Fibroblast of peridontal ligament (primary cell): ENCODE measurements at regions not wholly inside any gene's neighbourhood (a gene's known extent, or its start where the extent isn't known, plus 50 kb on each side); places are given as distances from the start of the nearest gene placed in this dataset.

Experiments used
- DNase-seq: peaks from one replicate; pipeline ENCODE4 v3.0.0-alpha.2; 2010; ENCODE audit errors: extremely low read depth

- no peak for DNase-seq
These were observed 82.7 kb downstream of the SCG2 start for GRCh38 chr2:223519471-223519870.

GRCh38 chr2:223522796-223523195, 79.4 kb downstream of the SCG2 start:
- no peak for DNase-seq

- DNase-seq, result peak; percentile 76
These were observed 78.6 kb downstream of the SCG2 start for GRCh38 chr2:223523551-223524001.

- DNase-seq, result no peak
These were observed 78.1 kb downstream of the SCG2 start for GRCh38 chr2:223524066-223524465.

- DNase-seq, result no peak
These were observed 76.1 kb downstream of the SCG2 start for GRCh38 chr2:223526106-223526505.

GRCh38 chr2:223528036-223528435, 74.1 kb downstream of the SCG2 start:
- peak; percentile 84 for DNase-seq

GRCh38 chr2:223529696-223530095, 72.5 kb downstream of the SCG2 start:
- no peak for DNase-seq

GRCh38 chr2:223530811-223531210, 71.3 kb downstream of the SCG2 start:
- DNase-seq, result no peak

- DNase-seq, result peak; percentile 43
These were observed 70.0 kb downstream of the SCG2 start for GRCh38 chr2:223532161-223532560.

GRCh38 chr2:223532712-223533111, 69.4 kb downstream of the SCG2 start:
- no peak for DNase-seq

- DNase-seq, result no peak
These were observed 65.6 kb downstream of the SCG2 start for GRCh38 chr2:223536546-223536945.

GRCh38 chr2:223537115-223537514, 65.0 kb downstream of the SCG2 start:
- DNase-seq, result no peak

GRCh38 chr2:223537651-223538601, 64.2 kb downstream of the SCG2 start:
- no peak for DNase-seq

- DNase-seq, result no peak
These were observed 63.2 kb downstream of the SCG2 start for GRCh38 chr2:223538920-223539440.

GRCh38 chr2:223541546-223541945, 60.6 kb downstream of the SCG2 start:
- DNase-seq, result no peak

- DNase-seq, result no peak
These were observed 59.7 kb downstream of the SCG2 start for GRCh38 chr2:223542501-223542900.

- no peak for DNase-seq
These were observed 56.8 kb downstream of the SCG2 start for GRCh38 chr2:223545406-223545805.

GRCh38 chr2:223545830-223546229, 56.3 kb downstream of the SCG2 start:
- DNase-seq, result no peak
